Hepatocyte (in vitro differentiated cells): ENCODE measurements at regions not wholly inside any gene's neighbourhood (a gene's known extent, or its start where the extent isn't known, plus 50 kb on each side); places are given as distances from the start of the nearest gene placed in this dataset.
"Not testable (repeated sequence)": the region's sequence is repeated elsewhere in the genome, so short reads cannot be mapped to it uniquely, and the experiment has no call there.

Experiments
- DNase-seq: peaks from one replicate; pipeline ENCODE4 v3.0.0-alpha.2; 2016; ENCODE audit warnings: low spot score
- H2AFZ ChIP-seq: fragments of 200-600 bp; sonication (generic); 2 replicates; pipeline ENCODE4 v1.6.0; 2016; ENCODE audit warnings: antibody characterized with exemption, mild to moderate bottlenecking
- H3K27ac ChIP-seq: fragments of 200-600 bp; sonication (generic); 2 replicates; pipeline ENCODE4 v1.5.1; 2016; ENCODE audit warnings: mild to moderate bottlenecking
- H3K27me3 ChIP-seq: fragments of 200-600 bp; sonication (generic); 2 replicates; pipeline ENCODE4 v1.6.1; 2016
- H3K36me3 ChIP-seq: fragments of 200-600 bp; sonication (generic); replicated peaks from 2 replicates; pipeline ENCODE4 v1.5.1; 2016; ENCODE audit warnings: low read depth; ENCODE audit not compliant: insufficient read depth
- H3K4me1 ChIP-seq: fragments of 200-600 bp; sonication (generic); 2 replicates; pipeline ENCODE4 v1.5.1; 2016; ENCODE audit warnings: mild to moderate bottlenecking, moderate library complexity; ENCODE audit not compliant: insufficient read depth
- H3K4me2 ChIP-seq: fragments of 200-600 bp; sonication (generic); 2 replicates; pipeline ENCODE4 v1.6.0; 2016
- H3K4me3 ChIP-seq: fragments of 200-600 bp; sonication (generic); 2 replicates; pipeline ENCODE4 v1.5.1; 2016; ENCODE audit warnings: mild to moderate bottlenecking
- H3K79me2 ChIP-seq: fragments of 200-600 bp; sonication (generic); 2 replicates; pipeline ENCODE4 v1.6.0; 2017; ENCODE audit warnings: mild to moderate bottlenecking
- H3K9me2 ChIP-seq: fragments of 200-600 bp; sonication (generic); replicated peaks from 2 replicates; pipeline ENCODE4 v1.6.0; 2017; ENCODE audit warnings: mild to moderate bottlenecking; ENCODE audit not compliant: insufficient read depth
- H3K9me3 ChIP-seq: fragments of 200-600 bp; sonication (generic); 2 replicates; pipeline ENCODE4 v1.5.1; 2016; ENCODE audit warnings: low read depth, mild to moderate bottlenecking
- H4K20me1 ChIP-seq: fragments of 200-600 bp; sonication (generic); 2 replicates; pipeline ENCODE4 v1.6.0; 2016; ENCODE audit warnings: mild to moderate bottlenecking; ENCODE audit not compliant: insufficient read depth, poor library complexity, severe bottlenecking
- CTCF ChIP-seq: fragments of 200-600 bp; sonication (generic); IDR thresholded peaks from 2 replicates; pipeline ENCODE4 v1.5.1; 2016; ENCODE audit warnings: antibody characterized with exemption, mild to moderate bottlenecking; ENCODE audit not compliant: poor library complexity
- EZH2 ChIP-seq: fragments of 200-600 bp; sonication (generic); IDR thresholded peaks from 2 replicates; pipeline ENCODE4 v1.6.1; 2016; ENCODE audit warnings: antibody characterized with exemption, mild to moderate bottlenecking, borderline replicate concordance
- EZH2phosphoT487 ChIP-seq: fragments of 200-600 bp; sonication (generic); IDR thresholded peaks from one replicate; pipeline ENCODE4 v1.6.1; 2018; ENCODE audit warnings: antibody characterized with exemption, mild to moderate bottlenecking, low read depth, moderate library complexity; ENCODE audit not compliant: unreplicated experiment, severe bottlenecking
- WGBS: methylation state at CpG from one replicate; pipeline ENCODE4 v1.1.6; 2016; ENCODE audit warnings: low lambda C conversion rate; ENCODE audit errors: missing lambda C conversion rate; 5-methylcytosine and 5-hydroxymethylcytosine counted together

GRCh38 chr13:21308906-21309305, 132.4 kb downstream of the MRPL57 start:
- no peak for TF ChIP-seq EZH2

GRCh38 chr13:21309542-21310172, 133.2 kb downstream of the MRPL57 start:
- no peak for TF ChIP-seq CTCF
- TF ChIP-seq EZH2, result no peak
- TF ChIP-seq EZH2phosphoT487, result no peak
- H3K9me2 ChIP-seq, result no peaks in the 10 kb centered on the region
- no peak for DNase-seq
- 94% methylated on average over 5 of the region's 5 CpGs for WGBS
- H3K27me3 ChIP-seq, result no peaks in the 10 kb centered on the region
- no peak overlapping the region for H3K4me3 ChIP-seq
- no peak overlapping the region for H3K4me2 ChIP-seq
- no peaks in the 10 kb centered on the region for H3K9me3 ChIP-seq
- no peaks in the 10 kb centered on the region for H3K79me2 ChIP-seq
- no peaks in the 10 kb centered on the region for H4K20me1 ChIP-seq
- H3K36me3 ChIP-seq, result no peaks in the 10 kb centered on the region
- no peak overlapping the region for H2AFZ ChIP-seq
- no peaks in the 10 kb centered on the region for H3K4me1 ChIP-seq
- H3K27ac ChIP-seq, result no peak overlapping the region

More at GRCh38 chr13:21308906-21309305, 132.4 kb downstream of the MRPL57 start:
- Histone ChIP-seq H3K4me2 (no peak overlapping the region), H3K79me2 (no peaks in the 10 kb centered on the region), H3K36me3 (no peaks in the 10 kb centered on the region), H3K4me1 (no peaks in the 10 kb centered on the region), H3K9me3 (no peaks in the 10 kb centered on the region), H3K27ac (no peak overlapping the region), H3K27me3 (no peaks in the 10 kb centered on the region), H3K9me2 (no peaks in the 10 kb centered on the region), H3K4me3 (no peak overlapping the region), H2AFZ (no peak overlapping the region), H4K20me1 (no peaks in the 10 kb centered on the region)
- DNase-seq, result no peak
- 65% methylated on average over 2 of the region's 2 CpGs for WGBS

GRCh38 chr13:21310220-21310619, 133.8 kb downstream of the MRPL57 start:
- H3K27me3 ChIP-seq, result no peaks in the 10 kb centered on the region
- H3K9me3 ChIP-seq, result no peaks in the 10 kb centered on the region
- no peak for DNase-seq
- H3K4me2 ChIP-seq, result no peak overlapping the region
- TF ChIP-seq EZH2 (no peak), CTCF (no peak), EZH2phosphoT487 (no peak)
- no peak overlapping the region for H2AFZ ChIP-seq
- no peak overlapping the region for H3K4me3 ChIP-seq
- no peaks in the 10 kb centered on the region for H3K36me3 ChIP-seq
- no peak overlapping the region for H3K27ac ChIP-seq
- 96% methylated on average over 3 of the region's 3 CpGs for WGBS
- no peaks in the 10 kb centered on the region for H3K79me2 ChIP-seq
- no peaks in the 10 kb centered on the region for H3K9me2 ChIP-seq
- H3K4me1 ChIP-seq, result no peaks in the 10 kb centered on the region
- no peaks in the 10 kb centered on the region for H4K20me1 ChIP-seq

DNA sequence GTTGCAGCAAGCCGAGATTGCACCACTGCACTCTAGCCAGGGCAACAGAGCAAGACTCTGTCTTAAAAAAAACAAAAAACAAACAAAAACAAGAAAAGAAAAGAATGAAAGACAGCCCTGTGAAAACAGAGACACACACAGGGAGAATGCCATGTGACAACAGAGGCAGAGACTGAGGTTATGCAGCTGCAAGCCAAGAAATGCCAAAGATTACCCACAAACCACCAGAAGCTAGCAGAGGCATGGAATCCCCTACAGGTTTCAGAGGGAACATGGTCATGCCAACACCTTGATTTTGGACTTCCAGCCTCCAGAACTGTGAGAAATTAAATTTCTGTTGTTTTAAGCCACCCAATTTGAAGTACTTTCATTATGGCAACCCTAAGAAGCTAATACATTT, 138.5 kb downstream of the MRPL57 start:
- not testable (repeated sequence) for DNase-seq, H3K36me3 ChIP-seq, H3K4me3 ChIP-seq, H3K4me2 ChIP-seq, H3K9me2 ChIP-seq, H4K20me1 ChIP-seq, H3K9me3 ChIP-seq, H3K27ac ChIP-seq, H3K27me3 ChIP-seq, H3K4me1 ChIP-seq, H3K79me2 ChIP-seq, H2AFZ ChIP-seq
- 92% methylated on average over 1 of the region's 1 CpG for WGBS
